B cell (primary cell): ENCODE measurements at regions not wholly inside any gene's neighbourhood (a gene's known extent, or its start where the extent isn't known, plus 50 kb on each side); places are given as distances from the start of the nearest gene placed in this dataset.

ENCODE experiments used
- ATAC-seq: fragments of 200-7000 bp; cut with Tn5 transposase; one replicate; pipeline ENCODE4 v1.10.0; 2021; ENCODE audit warnings: low read depth, mild to moderate bottlenecking, moderate number of reproducible peaks, moderate library complexity
- CTCF ChIA-PET: fragments of 350-600 bp; sonication (Branson Sonifier 250); formaldehyde crosslinking; loops from one replicate; lab custom pipeline; 2021; ENCODE audit warnings: antibody characterized with exemption, inconsistent platforms; lab: Charles Lee
- POLR2A ChIA-PET: fragments of 350-600 bp; sonication (Branson Sonifier 250); formaldehyde crosslinking; loops from one replicate; lab custom pipeline; 2021; ENCODE audit warnings: antibody characterized with exemption; lab: Charles Lee
- DNase-seq: peaks from one replicate; pipeline ENCODE4 v3.0.0; 2013
- H2AFZ ChIP-seq: 2 replicates; pipeline ENCODE4 v1.6.1; 2012; ENCODE audit warnings: mild to moderate bottlenecking, low read depth, low read length; ENCODE audit not compliant: insufficient read depth, poor library complexity, severe bottlenecking
- H3K27ac ChIP-seq, 2 donors: 1 replicate in 1 of 2; 2 replicates in 1 of 2; pipeline ENCODE4 v1.5.1; 2012 to 2013; ENCODE audit warnings: low read length in 2 of 2, mild to moderate bottlenecking in 2 of 2, moderate library complexity in 1 of 2
- H3K27me3 ChIP-seq, 4 experiments: fragments of 200-600 bp in 1 of 4; sonication (generic) in 1 of 4; replicated peaks in 1 of 4; 1 replicate in 2 of 4; 2 replicates in 2 of 4; pipeline versions ENCODE4 v1.6.1 to v1.7.0; 2013 to 2016; ENCODE audit warnings: low read length in 3 of 4, mild to moderate bottlenecking in 2 of 4, mixed read lengths in 1 of 4, moderate library complexity in 1 of 4; ENCODE audit not compliant: insufficient read depth in 4 of 4, control insufficient read depth in 3 of 4; ENCODE audit errors: control extremely low read depth in 1 of 4
- H3K36me3 ChIP-seq, 2 experiments: replicated peaks in 1 of 2; 1 replicate in 1 of 2; 2 replicates in 1 of 2; pipeline versions ENCODE4 v1.6.1 to v1.7.1; 2013; ENCODE audit warnings: low read length in 1 of 2; ENCODE audit not compliant: insufficient read depth in 2 of 2, control insufficient read depth in 1 of 2; ENCODE audit errors: control extremely low read depth in 1 of 2, extremely low read depth in 1 of 2
- H3K4me1 ChIP-seq, 2 donors: fragments of 200-600 bp in 1 of 2; sonication (generic) in 1 of 2; 1 replicate in 1 of 2; 2 replicates in 1 of 2; pipeline versions ENCODE4 v1.5.1 to v1.6.1; 2013 to 2017; ENCODE audit warnings: low read length in 2 of 2; ENCODE audit not compliant: control insufficient read depth in 2 of 2, insufficient read depth in 2 of 2
- H3K4me2 ChIP-seq: replicated peaks from 2 replicates; pipeline ENCODE3; 2012; ENCODE audit warnings: mild to moderate bottlenecking, low read depth, low read length; ENCODE audit not compliant: poor library complexity, severe bottlenecking
- H3K4me3 ChIP-seq, 5 experiments: fragments of 200-600 bp in 1 of 5; sonication (generic) in 1 of 5; 1 replicate in 3 of 5; 2 replicates in 2 of 5; pipeline versions ENCODE4 v1.5.1 to v1.7.0; 2011 to 2016; ENCODE audit warnings: low read length in 4 of 5, mild to moderate bottlenecking in 4 of 5, low read depth in 2 of 5, control low read depth in 1 of 5, moderate library complexity in 1 of 5; ENCODE audit not compliant: insufficient read depth in 1 of 5; ENCODE audit errors: control extremely low read depth in 1 of 5, extremely low read depth in 1 of 5
- H3K79me2 ChIP-seq: fragments of 200-600 bp; sonication (generic); one replicate; pipeline ENCODE4 v1.6.0; 2016; ENCODE audit warnings: low read length; ENCODE audit not compliant: control insufficient read depth, insufficient read depth
- H3K9ac ChIP-seq: fragments of 200-600 bp; sonication (generic); 2 replicates; pipeline ENCODE4 v1.6.1; 2017; ENCODE audit warnings: mild to moderate bottlenecking, low read length, moderate library complexity
- H3K9me3 ChIP-seq, 3 donors: one replicate each; pipeline versions ENCODE4 v1.6.1 to v1.7.1; 2013; ENCODE audit warnings: low read length in 2 of 3; ENCODE audit not compliant: control insufficient read depth in 2 of 3, insufficient read depth in 1 of 3; ENCODE audit errors: control extremely low read depth in 1 of 3
- H4K20me1 ChIP-seq: 2 replicates; pipeline ENCODE4 v1.6.0; 2012; ENCODE audit warnings: mild to moderate bottlenecking, low read length; ENCODE audit not compliant: insufficient read depth, control insufficient read depth, poor library complexity, severe bottlenecking
- H3K27ac Mint-ChIP-seq: one replicate; pipeline ENCODE4 v1.8.0; 2021; ENCODE audit warnings: mixed read lengths
- H3K27me3 Mint-ChIP-seq: one replicate; pipeline ENCODE4 v1.8.0; 2021; ENCODE audit warnings: mixed read lengths
- H3K4me1 Mint-ChIP-seq: one replicate; pipeline ENCODE4 v1.8.0; 2021; ENCODE audit warnings: mixed read lengths
- H3K4me3 Mint-ChIP-seq: one replicate; pipeline ENCODE4 v1.8.0; 2021; ENCODE audit warnings: mixed read lengths
- H3K9me3 Mint-ChIP-seq: one replicate; pipeline ENCODE4 v1.8.0; 2022; ENCODE audit warnings: mixed read lengths; ENCODE audit not compliant: insufficient read depth
- EZH2 ChIP-seq: IDR thresholded peaks from 2 replicates; pipeline ENCODE4 v1.6.1; 2012; ENCODE audit warnings: borderline replicate concordance, low read depth, mild to moderate bottlenecking, moderate library complexity, low read length; ENCODE audit not compliant: insufficient read depth, poor library complexity, severe bottlenecking
- WGBS: methylation state at CpG from one replicate; pipeline ENCODE4 v1.1.5; 2013; ENCODE audit warnings: missing lambda C conversion rate; ENCODE audit not compliant: insufficient coverage; 5-methylcytosine and 5-hydroxymethylcytosine counted together
- intact Hi-C: fragments of 100-400 bp; cut with micrococcal nuclease; formaldehyde crosslinking; loops from one replicate; pipeline ENCODE4 v1.10.0; 2022
- TF ChIP-seq, protein P1 (sequence below): fragments of 200-600 bp; IDR thresholded peaks from one replicate; pipeline ENCODE4 v1.8.0; 2022; ENCODE audit warnings: antibody characterized with exemption, mild to moderate bottlenecking

DNA sequence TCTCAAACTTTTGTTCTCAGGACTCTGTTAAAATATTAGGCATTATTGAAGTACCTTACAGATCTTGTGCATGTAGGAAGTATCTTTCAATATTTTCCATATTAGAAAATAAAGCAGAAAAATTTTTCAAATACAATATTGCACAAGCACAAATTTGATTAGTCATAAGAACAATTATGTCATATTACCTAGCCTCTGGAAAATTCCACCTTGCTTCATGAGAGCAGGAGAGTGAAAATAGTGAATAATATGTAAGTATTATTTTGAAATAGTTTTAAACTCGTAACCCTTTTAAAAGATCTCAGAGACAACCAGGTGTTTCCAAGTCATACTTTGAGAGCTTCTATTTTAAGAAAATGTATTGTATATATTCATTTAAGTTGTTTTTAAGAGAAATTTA, 1672.9 kb upstream of the ACO1 start:
- no peaks in the 10 kb centered on the region for H4K20me1 ChIP-seq
- H3K9me3 Mint-ChIP-seq = peaks cover 4% of the 10 kb centered on the region
- ChIA-PET POLR2A (no interaction called here), CTCF (no interaction called here)
- TF ChIP-seq, protein P1, sequence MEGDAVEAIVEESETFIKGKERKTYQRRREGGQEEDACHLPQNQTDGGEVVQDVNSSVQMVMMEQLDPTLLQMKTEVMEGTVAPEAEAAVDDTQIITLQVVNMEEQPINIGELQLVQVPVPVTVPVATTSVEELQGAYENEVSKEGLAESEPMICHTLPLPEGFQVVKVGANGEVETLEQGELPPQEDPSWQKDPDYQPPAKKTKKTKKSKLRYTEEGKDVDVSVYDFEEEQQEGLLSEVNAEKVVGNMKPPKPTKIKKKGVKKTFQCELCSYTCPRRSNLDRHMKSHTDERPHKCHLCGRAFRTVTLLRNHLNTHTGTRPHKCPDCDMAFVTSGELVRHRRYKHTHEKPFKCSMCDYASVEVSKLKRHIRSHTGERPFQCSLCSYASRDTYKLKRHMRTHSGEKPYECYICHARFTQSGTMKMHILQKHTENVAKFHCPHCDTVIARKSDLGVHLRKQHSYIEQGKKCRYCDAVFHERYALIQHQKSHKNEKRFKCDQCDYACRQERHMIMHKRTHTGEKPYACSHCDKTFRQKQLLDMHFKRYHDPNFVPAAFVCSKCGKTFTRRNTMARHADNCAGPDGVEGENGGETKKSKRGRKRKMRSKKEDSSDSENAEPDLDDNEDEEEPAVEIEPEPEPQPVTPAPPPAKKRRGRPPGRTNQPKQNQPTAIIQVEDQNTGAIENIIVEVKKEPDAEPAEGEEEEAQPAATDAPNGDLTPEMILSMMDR = no peak
- TF ChIP-seq EZH2 = no peak
- no peaks in the 10 kb centered on the region for H3K4me1 ChIP-seq
- H3K4me2 ChIP-seq = no peak overlapping the region
- intact Hi-C loops = no loop called here
- DNase-seq = no peak
- H3K9ac ChIP-seq = no peak overlapping the region
- WGBS = no CpG with 5 or more reads among the region's 1 CpG
- no peaks in the 10 kb centered on the region for H3K27me3 ChIP-seq
- no peaks in the 10 kb centered on the region for H3K79me2 ChIP-seq
- peaks cover 0 to 4% (median 0%) of the 10 kb centered on the region in 3 donors for H3K9me3 ChIP-seq
- H3K4me3 ChIP-seq = no peak overlapping the region
- ATAC-seq = no peak
- no peak overlapping the region for H2AFZ ChIP-seq
- no peaks in the 10 kb centered on the region for H3K4me1 Mint-ChIP-seq
- no peak overlapping the region for H3K27ac ChIP-seq
- no peak overlapping the region for H3K27ac Mint-ChIP-seq
- H3K4me3 Mint-ChIP-seq = no peak overlapping the region
- H3K27me3 Mint-ChIP-seq = no peaks in the 10 kb centered on the region
- no peaks in the 10 kb centered on the region for H3K36me3 ChIP-seq

DNA sequence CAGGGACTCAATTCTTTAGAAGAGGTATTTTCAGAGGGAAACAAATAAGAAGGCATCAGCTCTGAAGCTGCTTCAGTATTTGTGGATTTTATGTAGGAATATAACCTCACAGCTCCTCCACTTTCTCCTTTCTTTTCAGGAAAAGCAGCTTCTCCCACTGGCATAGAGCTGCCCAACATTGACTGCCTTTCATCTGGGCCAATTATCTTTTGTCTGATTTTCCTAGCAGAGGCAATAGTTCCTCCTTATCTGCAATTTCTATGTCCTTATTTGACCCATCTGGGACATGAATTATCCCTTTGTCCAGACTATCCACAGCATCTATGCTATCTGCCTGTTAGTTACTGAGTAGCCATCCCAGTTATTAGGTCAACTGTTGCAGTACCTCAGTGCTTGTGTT, 1671.2 kb upstream of the ACO1 start:
- CTCF ChIA-PET = no interaction called here
- H3K36me3 ChIP-seq = no peaks in the 10 kb centered on the region
- no peak overlapping the region for H3K9ac ChIP-seq
- H3K79me2 ChIP-seq = no peaks in the 10 kb centered on the region
- no peak overlapping the region for H3K4me2 ChIP-seq
- H3K9me3 ChIP-seq = peaks cover 0 to 4% (median 0%) of the 10 kb centered on the region in 3 donors
- Mint-ChIP-seq H3K4me3 (no peak overlapping the region), H3K9me3 (no peaks in the 10 kb centered on the region), H3K4me1 (no peaks in the 10 kb centered on the region), H3K27me3 (no peaks in the 10 kb centered on the region), H3K27ac (no peak overlapping the region)
- H3K4me1 ChIP-seq = no peaks in the 10 kb centered on the region
- no peaks in the 10 kb centered on the region for H4K20me1 ChIP-seq
- H3K27me3 ChIP-seq = no peaks in the 10 kb centered on the region
- intact Hi-C loops = no loop called here
- POLR2A ChIA-PET = no interaction called here
- TF ChIP-seq, protein P1 = no peak
- TF ChIP-seq EZH2 = no peak
- H3K4me3 ChIP-seq = no peak overlapping the region
- no peak overlapping the region for H3K27ac ChIP-seq
- no peak overlapping the region for H2AFZ ChIP-seq
- no peak for DNase-seq
- ATAC-seq = no peak
